Astrocyte of the spinal cord (primary cell): ENCODE measurements at regions not wholly inside any gene's neighbourhood (a gene's known extent, or its start where the extent isn't known, plus 50 kb on each side); places are given as distances from the start of the nearest gene placed in this dataset.
"Not testable (repeated sequence)": the region's sequence is repeated elsewhere in the genome, so short reads cannot be mapped to it uniquely, and the experiment has no call there.

Source experiments
- DNase-seq: peaks from one replicate; pipeline ENCODE4 v3.0.0; 2011; ENCODE audit warnings: low read depth, low spot score
- H3K4me3 ChIP-seq: 2 replicates; pipeline ENCODE4 v1.5.1; 2011; ENCODE audit warnings: low read depth, mild to moderate bottlenecking, low read length, moderate library complexity
- in situ Hi-C: cut with HindIII; loops from 2 replicates; pipeline ENCODE4 v1.10.0; 2017; ENCODE audit warnings: low sequenced_read_pairs
- TF ChIP-seq, protein P1 (sequence below): IDR thresholded peaks from 2 replicates; pipeline ENCODE4 v1.5.1; 2012; ENCODE audit warnings: low read depth, mild to moderate bottlenecking, low read length, inconsistent platforms

DNA sequence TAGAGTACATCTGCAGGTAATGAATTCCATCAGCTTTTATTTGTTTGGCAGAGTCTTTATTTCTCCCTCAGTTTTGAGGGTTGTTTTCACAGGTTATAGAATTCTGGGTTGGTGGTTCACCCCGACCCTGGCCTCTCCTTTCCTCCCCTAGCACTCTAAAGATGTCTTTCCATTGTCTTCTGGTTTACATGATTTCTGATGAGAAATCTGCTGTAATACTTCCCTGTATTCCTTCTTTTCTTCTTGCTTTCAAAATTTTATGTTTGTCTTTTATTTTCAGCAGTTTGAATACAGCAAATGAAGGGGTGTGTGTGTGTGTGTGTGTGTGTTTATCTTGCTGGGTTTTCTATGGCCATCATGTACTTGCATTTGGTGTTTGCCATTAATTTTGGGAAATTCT is 312.0 kb upstream of the RPS23 start:
- TF ChIP-seq, protein P1, sequence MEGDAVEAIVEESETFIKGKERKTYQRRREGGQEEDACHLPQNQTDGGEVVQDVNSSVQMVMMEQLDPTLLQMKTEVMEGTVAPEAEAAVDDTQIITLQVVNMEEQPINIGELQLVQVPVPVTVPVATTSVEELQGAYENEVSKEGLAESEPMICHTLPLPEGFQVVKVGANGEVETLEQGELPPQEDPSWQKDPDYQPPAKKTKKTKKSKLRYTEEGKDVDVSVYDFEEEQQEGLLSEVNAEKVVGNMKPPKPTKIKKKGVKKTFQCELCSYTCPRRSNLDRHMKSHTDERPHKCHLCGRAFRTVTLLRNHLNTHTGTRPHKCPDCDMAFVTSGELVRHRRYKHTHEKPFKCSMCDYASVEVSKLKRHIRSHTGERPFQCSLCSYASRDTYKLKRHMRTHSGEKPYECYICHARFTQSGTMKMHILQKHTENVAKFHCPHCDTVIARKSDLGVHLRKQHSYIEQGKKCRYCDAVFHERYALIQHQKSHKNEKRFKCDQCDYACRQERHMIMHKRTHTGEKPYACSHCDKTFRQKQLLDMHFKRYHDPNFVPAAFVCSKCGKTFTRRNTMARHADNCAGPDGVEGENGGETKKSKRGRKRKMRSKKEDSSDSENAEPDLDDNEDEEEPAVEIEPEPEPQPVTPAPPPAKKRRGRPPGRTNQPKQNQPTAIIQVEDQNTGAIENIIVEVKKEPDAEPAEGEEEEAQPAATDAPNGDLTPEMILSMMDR: no peak
- no peak for DNase-seq
- in situ Hi-C loops: no loop called here
- no peak overlapping the region for H3K4me3 ChIP-seq

DNA sequence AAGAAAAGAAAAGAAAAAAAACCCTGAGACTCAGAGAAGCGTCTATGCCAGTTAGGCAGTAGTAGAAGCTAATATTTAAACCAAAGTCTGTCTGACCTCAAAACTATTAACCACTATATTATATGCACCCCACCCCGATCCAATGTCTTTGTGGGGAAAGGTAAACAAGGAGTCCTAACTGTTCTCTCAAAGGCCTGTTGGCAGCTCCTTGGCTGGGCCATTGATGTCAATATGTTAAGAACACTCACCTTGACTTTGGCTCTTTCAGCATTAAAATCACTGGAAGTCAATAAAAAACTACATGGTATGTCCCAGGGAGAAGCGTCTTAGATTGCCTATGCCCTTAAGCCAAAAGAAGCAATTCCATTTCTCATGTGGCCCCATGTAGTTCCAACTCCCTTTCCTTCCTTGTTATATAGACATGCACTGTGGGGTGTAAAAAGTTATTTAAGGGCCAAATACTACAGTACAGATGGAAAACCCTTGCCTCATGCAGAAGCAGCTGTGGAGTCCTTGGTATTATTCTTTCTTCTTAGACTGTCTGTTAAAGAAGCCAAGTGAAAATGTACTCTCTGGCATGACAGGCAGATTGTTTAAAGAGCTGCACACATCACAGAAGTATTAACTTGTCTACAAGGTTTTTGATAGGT is 308.6 kb upstream of the RPS23 start:
- TF ChIP-seq, protein P1: no peak
- no peak for DNase-seq
- in situ Hi-C loops: no loop called here
- H3K4me3 ChIP-seq: no peak overlapping the region

- H3K4me3 ChIP-seq: no peak overlapping the region
- in situ Hi-C loops: no loop called here
- TF ChIP-seq, protein P1: no peak
- no peak for DNase-seq
Measured at GRCh38 chr5:82586181-82586580, 308.0 kb upstream of the RPS23 start.

DNA sequence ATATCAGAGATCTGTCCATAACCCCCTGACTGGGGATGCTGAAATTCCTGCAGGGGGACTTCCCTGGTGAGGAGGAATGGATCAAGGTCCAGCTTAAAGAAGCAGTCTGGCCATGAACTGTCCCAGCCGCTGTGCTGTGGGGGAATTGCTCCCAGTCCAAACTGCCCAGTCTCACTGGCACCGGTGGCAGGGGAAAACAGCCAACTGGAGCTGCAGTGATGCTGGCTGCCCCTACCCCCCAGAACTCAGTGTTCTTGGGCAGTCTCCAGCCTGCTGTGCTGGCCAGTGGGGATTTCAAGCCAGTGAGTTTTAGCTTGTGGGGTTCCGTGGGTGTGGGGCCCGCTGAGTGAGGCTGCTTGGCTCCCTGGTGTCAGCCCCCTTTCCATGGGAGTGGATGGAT is 306.5 kb upstream of the RPS23 start:
- no peak overlapping the region for H3K4me3 ChIP-seq
- TF ChIP-seq, protein P1: no peak

GRCh38 chr5:82583331-82583730 is 305.2 kb upstream of the RPS23 start:
- H3K4me3 ChIP-seq, in situ Hi-C loops, DNase-seq: not testable (repeated sequence)

More for the DNA sequence above, 306.5 kb upstream of the RPS23 start:
- no peak for DNase-seq
- in situ Hi-C loops: no loop called here

DNA sequence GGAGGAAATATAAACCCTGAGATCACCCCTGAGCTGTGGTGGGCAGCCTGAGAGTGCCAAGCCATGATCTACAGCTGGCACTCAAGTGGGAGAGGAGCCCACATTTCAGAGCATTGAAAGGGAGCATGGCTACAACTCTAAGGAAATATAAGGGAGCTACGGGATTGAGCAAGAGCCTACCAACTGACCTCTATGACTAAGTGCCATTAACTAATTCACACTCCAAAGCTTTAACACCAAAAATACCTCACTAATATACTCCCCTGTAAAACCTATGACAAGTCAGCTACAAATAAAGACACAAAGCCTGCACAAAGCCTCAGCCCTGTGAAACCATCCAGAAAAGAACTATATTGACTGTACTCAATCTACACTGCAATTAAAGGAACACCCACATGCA is 286.8 kb upstream of the RPS23 start:
- no peak overlapping the region for H3K4me3 ChIP-seq
- in situ Hi-C loops: no loop called here
- TF ChIP-seq, protein P1: no peak
- no peak for DNase-seq

DNA sequence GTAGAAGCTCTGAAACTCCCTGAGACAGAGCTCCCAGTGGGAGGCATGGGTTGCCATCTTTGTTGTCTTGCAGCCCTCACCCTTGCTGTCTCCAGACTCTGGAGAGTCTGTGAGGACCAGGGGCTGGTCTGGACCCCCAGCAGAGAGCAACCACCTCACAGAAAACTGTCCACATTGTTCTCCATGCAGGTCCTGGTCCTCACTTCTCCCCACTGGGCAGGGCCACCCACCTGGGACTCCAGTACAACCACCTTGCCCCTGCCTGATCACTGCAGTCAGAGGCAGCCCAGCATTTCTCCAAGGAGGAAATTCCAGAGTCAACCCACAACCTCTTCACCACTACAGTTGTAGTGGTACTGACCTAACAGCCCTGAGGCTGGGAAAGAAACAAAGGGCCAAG is 285.6 kb upstream of the RPS23 start:
- no peak overlapping the region for H3K4me3 ChIP-seq
- TF ChIP-seq, protein P1: no peak
- DNase-seq: no peak
- in situ Hi-C loops: no loop called here
